DOHH2 (cell line): ENCODE measurements at regions not wholly inside any gene's neighbourhood (a gene's known extent, or its start where the extent isn't known, plus 50 kb on each side); places are given as distances from the start of the nearest gene placed in this dataset.

ENCODE experiments used
- H3F3A ChIP-seq: fragments of 200-600 bp; sonication (generic), shearing (Covaris generic); 2 replicates; pipeline ENCODE4 v1.6.0; 2016; ENCODE audit warnings: antibody characterized with exemption, mild to moderate bottlenecking; ENCODE audit not compliant: control insufficient read depth, insufficient read depth
- H3K27ac ChIP-seq: fragments of 200-600 bp; sonication (generic); 2 replicates; pipeline ENCODE4 v1.5.1; 2014; ENCODE audit warnings: low read depth, mild to moderate bottlenecking, low read length, moderate library complexity
- H3K27me3 ChIP-seq: fragments of 200-600 bp; sonication (generic); 2 replicates; pipeline ENCODE4 v1.6.1; 2014; ENCODE audit warnings: mild to moderate bottlenecking, low read length, mixed read lengths; ENCODE audit not compliant: control insufficient read depth
- H3K36me3 ChIP-seq: fragments of 200-600 bp; sonication (generic); 2 replicates; pipeline ENCODE4 v1.6.1; 2014; ENCODE audit warnings: mild to moderate bottlenecking, low read length, moderate library complexity, mixed read lengths; ENCODE audit not compliant: control insufficient read depth
- H3K4me1 ChIP-seq: fragments of 200-600 bp; sonication (generic); 2 replicates; pipeline ENCODE4 v1.6.1; 2014; ENCODE audit warnings: mild to moderate bottlenecking, low read length, mixed read lengths; ENCODE audit not compliant: control insufficient read depth
- H3K4me2 ChIP-seq: fragments of 200-600 bp; sonication (generic); 2 replicates; pipeline ENCODE4 v1.6.0; 2014; ENCODE audit warnings: mild to moderate bottlenecking, low read length, moderate library complexity
- H3K4me3 ChIP-seq: fragments of 200-600 bp; sonication (generic); 2 replicates; pipeline ENCODE4 v1.5.1; 2014; ENCODE audit warnings: mild to moderate bottlenecking, low read length, mixed read lengths
- H3K79me2 ChIP-seq: fragments of 200-600 bp; sonication (generic); 2 replicates; pipeline ENCODE4 v1.6.1; 2014; ENCODE audit warnings: mild to moderate bottlenecking, low read length, mixed read lengths; ENCODE audit not compliant: control insufficient read depth
- H3K9me2 ChIP-seq: fragments of 200-600 bp; sonication (generic); replicated peaks from 2 replicates; pipeline ENCODE4 v1.6.1; 2014; ENCODE audit warnings: mild to moderate bottlenecking, low read length, mixed read lengths; ENCODE audit not compliant: control insufficient read depth
- H3K9me3 ChIP-seq: fragments of 200-600 bp; sonication (generic); 2 replicates; pipeline ENCODE4 v1.6.1; 2014; ENCODE audit warnings: antibody characterized with exemption, low read length, mixed read lengths; ENCODE audit not compliant: control insufficient read depth, insufficient read depth
- H4K20me1 ChIP-seq: fragments of 200-600 bp; sonication (generic); 2 replicates; pipeline ENCODE4 v1.6.0; 2014; ENCODE audit warnings: low read depth, mild to moderate bottlenecking, antibody characterized with exemption, low read length, moderate library complexity; ENCODE audit not compliant: control insufficient read depth, insufficient read depth
- EZH2phosphoT487 ChIP-seq: fragments of 200-600 bp; sonication (generic); IDR thresholded peaks from 2 replicates; pipeline ENCODE4 v1.6.1; 2017; ENCODE audit warnings: borderline replicate concordance, mild to moderate bottlenecking, antibody characterized with exemption, low read length, moderate library complexity, mixed read lengths
- TF ChIP-seq, protein P1 (sequence below): fragments of 200-600 bp; sonication (generic); IDR thresholded peaks from one replicate; pipeline ENCODE4 v1.5.1; 2014; ENCODE audit warnings: antibody characterized with exemption, mild to moderate bottlenecking, low read depth, low read length; ENCODE audit not compliant: poor library complexity, severe bottlenecking

DNA sequence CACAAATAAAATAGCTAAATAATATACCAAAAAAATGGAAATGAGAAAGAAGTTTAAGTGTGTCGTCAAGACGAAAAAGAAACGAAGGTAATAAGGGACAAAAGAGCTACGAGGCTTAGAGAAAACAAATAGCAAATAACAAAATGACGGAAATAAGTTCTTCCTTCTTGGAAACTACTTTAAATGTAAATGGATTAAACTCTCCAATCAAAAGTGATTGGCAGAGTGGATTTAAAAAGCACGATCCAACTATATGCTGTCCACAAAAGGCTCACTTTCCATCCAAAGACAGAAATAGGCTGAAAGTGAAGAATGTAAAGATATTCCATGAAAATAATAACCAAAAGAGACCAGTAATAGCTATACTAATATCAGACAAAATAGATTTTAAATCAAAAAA is 82.4 kb downstream of the DIO3 start:
- Histone ChIP-seq H4K20me1 (no peaks in the 10 kb centered on the region), H3K79me2 (no peaks in the 10 kb centered on the region), H3K9me2 (no peaks in the 10 kb centered on the region), H3F3A (no peaks in the 10 kb centered on the region), H3K4me2 (no peak overlapping the region), H3K27me3 (peaks cover 22% of the 10 kb centered on the region), H3K27ac (no peak overlapping the region), H3K4me3 (no peak overlapping the region), H3K9me3 (peaks cover 3% of the 10 kb centered on the region; the same call in 1 of the 2 replicates), H3K36me3 (no peaks in the 10 kb centered on the region), H3K4me1 (no peaks in the 10 kb centered on the region)
- TF ChIP-seq EZH2phosphoT487 = no peak
- TF ChIP-seq, protein P1, sequence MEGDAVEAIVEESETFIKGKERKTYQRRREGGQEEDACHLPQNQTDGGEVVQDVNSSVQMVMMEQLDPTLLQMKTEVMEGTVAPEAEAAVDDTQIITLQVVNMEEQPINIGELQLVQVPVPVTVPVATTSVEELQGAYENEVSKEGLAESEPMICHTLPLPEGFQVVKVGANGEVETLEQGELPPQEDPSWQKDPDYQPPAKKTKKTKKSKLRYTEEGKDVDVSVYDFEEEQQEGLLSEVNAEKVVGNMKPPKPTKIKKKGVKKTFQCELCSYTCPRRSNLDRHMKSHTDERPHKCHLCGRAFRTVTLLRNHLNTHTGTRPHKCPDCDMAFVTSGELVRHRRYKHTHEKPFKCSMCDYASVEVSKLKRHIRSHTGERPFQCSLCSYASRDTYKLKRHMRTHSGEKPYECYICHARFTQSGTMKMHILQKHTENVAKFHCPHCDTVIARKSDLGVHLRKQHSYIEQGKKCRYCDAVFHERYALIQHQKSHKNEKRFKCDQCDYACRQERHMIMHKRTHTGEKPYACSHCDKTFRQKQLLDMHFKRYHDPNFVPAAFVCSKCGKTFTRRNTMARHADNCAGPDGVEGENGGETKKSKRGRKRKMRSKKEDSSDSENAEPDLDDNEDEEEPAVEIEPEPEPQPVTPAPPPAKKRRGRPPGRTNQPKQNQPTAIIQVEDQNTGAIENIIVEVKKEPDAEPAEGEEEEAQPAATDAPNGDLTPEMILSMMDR = no peak

DNA sequence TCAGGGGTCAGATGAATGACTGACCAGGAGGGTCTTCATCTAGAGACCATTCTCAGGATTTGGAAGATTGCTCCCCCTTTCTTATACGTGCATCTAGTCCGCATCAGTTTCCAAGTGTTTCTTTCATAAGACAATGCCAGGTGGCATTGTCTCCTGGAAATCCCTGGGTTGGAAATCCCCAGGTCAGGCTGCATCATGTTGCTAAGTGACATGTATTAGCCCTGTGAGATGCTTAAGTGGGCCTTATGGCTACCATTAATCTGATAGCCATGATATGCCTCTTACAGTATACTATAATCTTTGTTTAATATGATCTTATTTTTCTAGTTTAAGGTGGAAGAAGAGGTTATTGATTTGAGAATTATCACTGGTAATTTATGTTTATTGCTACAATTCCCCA is 92.8 kb downstream of the DIO3 start:
- no peaks in the 10 kb centered on the region for H3F3A ChIP-seq
- no peaks in the 10 kb centered on the region for H3K4me1 ChIP-seq
- no peaks in the 10 kb centered on the region for H3K9me3 ChIP-seq
- no peaks in the 10 kb centered on the region for H3K79me2 ChIP-seq
- H3K27ac ChIP-seq = no peak overlapping the region
- H3K27me3 ChIP-seq = peaks cover 39% of the 10 kb centered on the region
- H3K4me2 ChIP-seq = no peak overlapping the region
- H3K9me2 ChIP-seq = no peaks in the 10 kb centered on the region
- H4K20me1 ChIP-seq = no peaks in the 10 kb centered on the region
- no peak overlapping the region for H3K4me3 ChIP-seq
- no peaks in the 10 kb centered on the region for H3K36me3 ChIP-seq
- TF ChIP-seq EZH2phosphoT487 = no peak
- TF ChIP-seq, protein P1 = no peak

DNA sequence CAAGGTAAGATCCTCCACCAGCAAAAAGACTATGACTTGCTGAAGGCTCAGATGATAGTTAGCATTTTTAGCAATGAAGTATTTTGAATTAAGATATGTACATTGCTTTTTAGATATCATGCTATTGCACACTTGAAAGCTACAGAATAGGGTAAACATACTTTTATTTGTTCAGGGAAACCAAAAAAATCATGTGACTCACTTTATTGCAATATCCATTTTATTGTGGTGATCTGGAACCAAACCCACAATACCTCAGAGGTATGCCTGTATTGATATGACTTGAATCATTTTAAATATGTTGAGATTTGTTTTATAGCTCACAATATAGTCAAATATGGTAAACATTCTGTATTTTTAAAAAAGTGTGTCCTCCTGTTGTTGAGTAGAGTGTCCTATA is 96.1 kb downstream of the DIO3 start:
- no peak overlapping the region for H3K4me2 ChIP-seq
- H3K4me3 ChIP-seq = no peak overlapping the region
- no peaks in the 10 kb centered on the region for H3F3A ChIP-seq
- H3K9me3 ChIP-seq = no peaks in the 10 kb centered on the region
- H3K27me3 ChIP-seq = peaks cover 45% of the 10 kb centered on the region
- H3K36me3 ChIP-seq = no peaks in the 10 kb centered on the region
- H3K9me2 ChIP-seq = no peaks in the 10 kb centered on the region
- H3K79me2 ChIP-seq = no peaks in the 10 kb centered on the region
- H3K27ac ChIP-seq = no peak overlapping the region
- TF ChIP-seq EZH2phosphoT487 = no peak
- TF ChIP-seq, protein P1 = no peak
- H3K4me1 ChIP-seq = no peaks in the 10 kb centered on the region
- H4K20me1 ChIP-seq = no peaks in the 10 kb centered on the region
